GM21447 (cell line): ENCODE measurements at regions not wholly inside any gene's neighbourhood (a gene's known extent, or its start where the extent isn't known, plus 50 kb on each side); places are given as distances from the start of the nearest gene placed in this dataset.
A peak's percentile ranks its signal among the peaks of the same experiment; 100 is the strongest.
"Not testable (repeated sequence)": the region's sequence is repeated elsewhere in the genome, so short reads cannot be mapped to it uniquely, and the experiment has no call there.

Experiments
- ATAC-seq: cut with Tn5 transposase; IDR thresholded peaks from one replicate; pipeline ENCODE4 v1.9.1; 2021; ENCODE audit not compliant: unreplicated experiment

- no peak for ATAC-seq
Observed at GRCh38 chr4:13922873-13923645, 295.5 kb upstream of the BOD1L1 start.

- not testable (repeated sequence) for ATAC-seq
Observed at GRCh38 chr4:13924900-13925299, 297.4 kb upstream of the BOD1L1 start.

GRCh38 chr4:13928214-13928613 is 300.7 kb upstream of the BOD1L1 start:
- no peak for ATAC-seq

GRCh38 chr4:13930155-13930554 is 302.6 kb upstream of the BOD1L1 start:
- no peak for ATAC-seq

GRCh38 chr4:13933191-13933590 is 305.7 kb upstream of the BOD1L1 start:
- ATAC-seq, result no peak

GRCh38 chr4:13938299-13938698 is 310.8 kb upstream of the BOD1L1 start:
- no peak for ATAC-seq

GRCh38 chr4:13940921-13941320 is 313.4 kb upstream of the BOD1L1 start:
- no peak for ATAC-seq

- ATAC-seq, result no peak
Observed at GRCh38 chr4:13942977-13943376, 315.5 kb upstream of the BOD1L1 start.

GRCh38 chr4:13944095-13944511 is 316.6 kb upstream of the BOD1L1 start:
- ATAC-seq, result no peak

GRCh38 chr4:13947921-13948320 is 320.4 kb upstream of the BOD1L1 start:
- ATAC-seq, result no peak

- ATAC-seq, result no peak
Observed at GRCh38 chr4:13950491-13950890, 323.0 kb upstream of the BOD1L1 start.

- no peak for ATAC-seq
Observed at GRCh38 chr4:13953083-13953482, 325.6 kb upstream of the BOD1L1 start.

- no peak for ATAC-seq
Observed at GRCh38 chr4:13955551-13955950, 328.0 kb upstream of the BOD1L1 start.

- ATAC-seq, result no peak
Observed at GRCh38 chr4:13956947-13957346, 329.4 kb upstream of the BOD1L1 start.

GRCh38 chr4:13957871-13958270 is 330.3 kb upstream of the BOD1L1 start:
- ATAC-seq, result no peak

- ATAC-seq, result no peak
Observed at GRCh38 chr4:13963601-13964000, 336.1 kb upstream of the BOD1L1 start.

GRCh38 chr4:13966231-13967195 is 339.0 kb upstream of the BOD1L1 start:
- ATAC-seq, result no peak

- no peak for ATAC-seq
Observed at GRCh38 chr4:13968723-13969122, 341.2 kb upstream of the BOD1L1 start.

- no peak for ATAC-seq
Observed at GRCh38 chr4:13970349-13970748, 342.8 kb upstream of the BOD1L1 start.

- no peak for ATAC-seq
Observed at GRCh38 chr4:13977746-13978145, 350.2 kb upstream of the BOD1L1 start.

GRCh38 chr4:13980317-13981310 is 353.1 kb upstream of the BOD1L1 start:
- peak; percentile 60 for ATAC-seq
